Mammary epithelial cell (primary cell): ENCODE measurements at regions not wholly inside any gene's neighbourhood (a gene's known extent, or its start where the extent isn't known, plus 50 kb on each side); places are given as distances from the start of the nearest gene placed in this dataset.

ENCODE experiments used
- EZH2 ChIP-seq: IDR thresholded peaks from 2 replicates; pipeline ENCODE4 v1.6.1; 2012; ENCODE audit warnings: low read length, inconsistent platforms, borderline replicate concordance
- TF ChIP-seq, protein P1 (sequence below), 2 donors: IDR thresholded peaks in 1 of 2; conservative IDR thresholded peaks in 1 of 2; 2 replicates each; pipeline ENCODE4 v1.5.1; 2011 to 2012; ENCODE audit warnings: inconsistent platforms in 2 of 2, low read length in 2 of 2, mild to moderate bottlenecking in 2 of 2, control low read depth in 1 of 2, low read depth in 1 of 2; ENCODE audit not compliant: insufficient read depth in 1 of 2; ENCODE audit errors: extremely low read depth in 1 of 2

- TF ChIP-seq, protein P1, sequence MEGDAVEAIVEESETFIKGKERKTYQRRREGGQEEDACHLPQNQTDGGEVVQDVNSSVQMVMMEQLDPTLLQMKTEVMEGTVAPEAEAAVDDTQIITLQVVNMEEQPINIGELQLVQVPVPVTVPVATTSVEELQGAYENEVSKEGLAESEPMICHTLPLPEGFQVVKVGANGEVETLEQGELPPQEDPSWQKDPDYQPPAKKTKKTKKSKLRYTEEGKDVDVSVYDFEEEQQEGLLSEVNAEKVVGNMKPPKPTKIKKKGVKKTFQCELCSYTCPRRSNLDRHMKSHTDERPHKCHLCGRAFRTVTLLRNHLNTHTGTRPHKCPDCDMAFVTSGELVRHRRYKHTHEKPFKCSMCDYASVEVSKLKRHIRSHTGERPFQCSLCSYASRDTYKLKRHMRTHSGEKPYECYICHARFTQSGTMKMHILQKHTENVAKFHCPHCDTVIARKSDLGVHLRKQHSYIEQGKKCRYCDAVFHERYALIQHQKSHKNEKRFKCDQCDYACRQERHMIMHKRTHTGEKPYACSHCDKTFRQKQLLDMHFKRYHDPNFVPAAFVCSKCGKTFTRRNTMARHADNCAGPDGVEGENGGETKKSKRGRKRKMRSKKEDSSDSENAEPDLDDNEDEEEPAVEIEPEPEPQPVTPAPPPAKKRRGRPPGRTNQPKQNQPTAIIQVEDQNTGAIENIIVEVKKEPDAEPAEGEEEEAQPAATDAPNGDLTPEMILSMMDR (conservative IDR thresholded peaks at IDR 0.05 in 1 of 2, IDR thresholded peaks at IDR 0.05 in 1 of 2; ENCODE audit: extremely low read depth in 1 of 2, insufficient read depth in 1 of 2, low read depth in 1 of 2, low read length in 2 of 2) = no peak
- no peak for TF ChIP-seq EZH2
These were observed 92.2 kb upstream of the KCTD1 start for GRCh38 chr18:26640541-26640940.
